ENCODE measurements at regions not wholly inside any gene's neighbourhood (a gene's known extent, or its start where the extent isn't known, plus 50 kb on each side); places are given as distances from the start of the nearest gene placed in this dataset.

DNA sequence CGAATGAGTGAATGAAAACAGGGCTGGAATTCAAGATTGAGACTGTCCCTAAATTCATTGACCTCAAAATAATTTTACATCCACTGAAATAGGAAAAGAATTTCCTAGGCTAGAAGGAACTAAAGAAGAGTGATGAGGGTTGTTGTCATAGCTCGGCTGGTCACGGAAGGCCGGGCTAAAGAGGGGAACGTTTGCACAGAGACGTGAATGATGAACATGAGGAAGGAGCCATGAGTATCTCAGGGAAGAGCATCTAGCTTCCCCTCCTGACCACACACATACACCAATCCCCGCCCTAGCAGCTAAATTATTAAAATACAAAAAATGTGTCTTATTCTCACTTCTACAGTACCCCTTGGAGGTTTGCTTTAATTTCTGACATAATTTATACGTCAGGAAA, 124.4 kb upstream of the ABCA1 start:
- in situ Hi-C loops (cut with HindIII; ENCODE audit: low sequenced_read_pairs): no loop called here
- TF ChIP-seq, protein P1, sequence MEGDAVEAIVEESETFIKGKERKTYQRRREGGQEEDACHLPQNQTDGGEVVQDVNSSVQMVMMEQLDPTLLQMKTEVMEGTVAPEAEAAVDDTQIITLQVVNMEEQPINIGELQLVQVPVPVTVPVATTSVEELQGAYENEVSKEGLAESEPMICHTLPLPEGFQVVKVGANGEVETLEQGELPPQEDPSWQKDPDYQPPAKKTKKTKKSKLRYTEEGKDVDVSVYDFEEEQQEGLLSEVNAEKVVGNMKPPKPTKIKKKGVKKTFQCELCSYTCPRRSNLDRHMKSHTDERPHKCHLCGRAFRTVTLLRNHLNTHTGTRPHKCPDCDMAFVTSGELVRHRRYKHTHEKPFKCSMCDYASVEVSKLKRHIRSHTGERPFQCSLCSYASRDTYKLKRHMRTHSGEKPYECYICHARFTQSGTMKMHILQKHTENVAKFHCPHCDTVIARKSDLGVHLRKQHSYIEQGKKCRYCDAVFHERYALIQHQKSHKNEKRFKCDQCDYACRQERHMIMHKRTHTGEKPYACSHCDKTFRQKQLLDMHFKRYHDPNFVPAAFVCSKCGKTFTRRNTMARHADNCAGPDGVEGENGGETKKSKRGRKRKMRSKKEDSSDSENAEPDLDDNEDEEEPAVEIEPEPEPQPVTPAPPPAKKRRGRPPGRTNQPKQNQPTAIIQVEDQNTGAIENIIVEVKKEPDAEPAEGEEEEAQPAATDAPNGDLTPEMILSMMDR (IDR thresholded peaks at IDR 0.05; ENCODE audit: low read depth, low read length, missing control alignments): no peak
- DNase-seq (ENCODE audit: low read depth): no peak
- no peak overlapping the region for H3K4me3 ChIP-seq (ENCODE audit: low read depth, low read length)

DNA sequence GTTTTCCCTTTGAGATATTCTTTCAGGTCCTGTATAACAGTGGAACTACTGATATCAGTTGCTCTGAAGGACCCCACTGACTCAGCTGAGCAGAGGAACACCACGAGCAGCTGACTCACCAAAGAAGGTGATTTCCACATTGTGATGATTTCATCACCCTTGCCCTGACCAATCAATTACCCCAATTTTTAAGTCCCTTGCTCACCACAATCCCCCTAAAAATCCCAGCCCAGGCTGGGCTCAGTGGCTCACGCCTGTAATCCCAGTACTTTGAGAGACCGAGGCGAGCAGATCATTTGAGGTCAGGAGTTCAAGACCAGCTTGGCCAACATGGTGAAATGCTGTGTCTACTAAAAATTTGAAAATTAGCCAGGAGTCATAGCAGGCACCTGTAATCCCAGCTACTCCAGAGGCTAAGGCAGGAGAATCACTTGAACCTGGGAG, 125.3 kb upstream of the ABCA1 start:
- in situ Hi-C loops (cut with HindIII; ENCODE audit: low sequenced_read_pairs): no loop called here
- TF ChIP-seq, protein P1 (IDR thresholded peaks at IDR 0.05; ENCODE audit: low read depth, low read length, missing control alignments): no peak
- peak; percentile 47 for DNase-seq (ENCODE audit: low read depth)
- no peak overlapping the region for H3K4me3 ChIP-seq (ENCODE audit: low read depth, low read length)

DNA sequence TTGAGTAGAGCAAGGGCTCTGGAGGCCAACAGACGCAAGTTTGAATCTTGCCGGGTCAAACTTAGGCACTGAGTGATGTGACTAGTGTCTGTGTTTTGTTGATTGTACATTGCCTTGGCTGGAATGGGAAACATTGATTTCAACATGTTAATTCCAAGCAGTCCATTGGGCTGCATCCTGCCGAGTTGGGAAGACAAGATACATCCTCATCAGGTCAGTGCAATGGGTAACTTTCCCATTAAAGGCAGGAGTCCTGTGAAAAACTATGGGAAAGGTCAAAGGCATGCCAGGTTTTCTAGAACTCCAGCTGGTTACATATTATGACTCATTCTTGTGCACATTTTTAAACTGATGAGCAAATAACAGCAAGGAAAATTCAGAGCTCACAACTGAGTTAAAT, 126.5 kb upstream of the ABCA1 start:
- peak; percentile 63 for DNase-seq (ENCODE audit: low read depth)
- TF ChIP-seq, protein P1 (IDR thresholded peaks at IDR 0.05; ENCODE audit: low read depth, low read length, missing control alignments): no peak
- in situ Hi-C loops (cut with HindIII; ENCODE audit: low sequenced_read_pairs): no loop called here
- H3K4me3 ChIP-seq (ENCODE audit: low read depth, low read length): no peak overlapping the region

DNA sequence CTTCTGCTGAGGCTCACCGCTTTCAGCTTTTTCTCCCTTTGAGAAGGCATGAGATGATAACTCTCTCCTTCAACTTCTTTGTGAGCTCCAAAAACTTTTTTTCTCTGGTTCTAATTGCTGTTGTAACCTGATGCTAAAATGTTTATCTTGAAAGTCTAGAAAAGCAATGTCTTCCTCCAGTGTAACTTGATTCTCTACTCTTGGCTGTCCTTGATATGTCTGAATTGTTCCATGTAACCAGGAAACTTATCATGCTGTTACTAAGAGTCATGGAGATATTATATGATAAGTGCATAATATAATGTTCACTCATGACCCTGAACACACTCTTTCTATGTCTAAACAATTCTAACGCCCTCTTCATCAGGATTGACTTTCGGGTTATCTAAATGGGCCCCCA, 128.0 kb upstream of the ABCA1 start:
- in situ Hi-C loops (cut with HindIII; ENCODE audit: low sequenced_read_pairs): no loop called here
- H3K4me3 ChIP-seq (ENCODE audit: low read depth, low read length): no peak overlapping the region
- TF ChIP-seq, protein P1 (IDR thresholded peaks at IDR 0.05; ENCODE audit: low read depth, low read length, missing control alignments): no peak
- DNase-seq (ENCODE audit: low read depth): no peak

DNA sequence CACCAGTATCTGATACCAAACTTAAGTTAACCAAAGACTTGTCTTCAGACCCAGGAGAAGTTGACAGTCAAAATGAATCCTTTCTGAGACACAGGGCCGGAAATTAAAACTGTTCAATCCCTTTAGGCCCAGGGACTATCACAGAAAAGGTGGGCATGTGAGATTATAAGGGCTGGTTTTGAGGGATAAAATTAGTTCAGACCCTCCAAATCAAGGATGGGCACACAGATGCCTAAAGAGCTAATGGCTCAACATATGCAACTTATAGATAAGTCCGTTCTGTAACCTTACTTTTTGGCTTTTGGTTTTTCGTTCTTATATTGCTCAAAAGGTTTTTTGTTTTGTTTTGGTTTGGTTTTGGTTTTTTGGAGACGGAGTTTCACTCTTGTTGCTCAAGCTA, 129.6 kb upstream of the ABCA1 start:
- no peak overlapping the region for H3K4me3 ChIP-seq (ENCODE audit: low read depth, low read length)

DNA sequence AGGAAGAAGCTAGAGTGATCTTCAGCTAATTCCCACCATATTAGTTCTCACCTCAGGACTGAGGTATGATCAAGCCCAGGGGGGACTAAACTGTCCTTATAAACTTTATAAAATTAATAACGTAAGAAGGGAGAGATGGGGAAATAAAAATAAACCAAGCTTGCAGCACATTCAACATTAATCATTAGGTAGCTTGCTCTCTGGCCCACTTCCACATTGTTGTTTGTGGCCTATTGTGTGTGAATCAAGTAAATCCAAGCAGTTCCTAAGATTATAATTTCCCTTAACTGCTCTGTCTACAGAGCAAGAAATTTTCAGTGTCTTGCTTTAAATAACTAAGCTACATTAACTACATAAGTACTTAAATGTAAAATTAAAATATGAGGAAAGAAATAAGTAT, 131.3 kb upstream of the ABCA1 start:
- H3K4me3 ChIP-seq (ENCODE audit: low read depth, low read length): no peak overlapping the region
- TF ChIP-seq, protein P1 (IDR thresholded peaks at IDR 0.05; ENCODE audit: low read depth, low read length, missing control alignments): no peak
- no peak for DNase-seq (ENCODE audit: low read depth)
- in situ Hi-C loops (cut with HindIII; ENCODE audit: low sequenced_read_pairs): no loop called here

More for the DNA sequence above, 129.6 kb upstream of the ABCA1 start:
- no peak for DNase-seq (ENCODE audit: low read depth)
- TF ChIP-seq, protein P1 (IDR thresholded peaks at IDR 0.05; ENCODE audit: low read depth, low read length, missing control alignments): no peak
- in situ Hi-C loops (cut with HindIII; ENCODE audit: low sequenced_read_pairs): no loop called here
